Prostate gland (tissue), 2 donors: ENCODE measurements at regions not wholly inside any gene's neighbourhood (a gene's known extent, or its start where the extent isn't known, plus 50 kb on each side); places are given as distances from the start of the nearest gene placed in this dataset.

Experiments
- POLR2A ChIP-seq: fragments of 450-650 bp; IDR thresholded peaks from one replicate; pipeline ENCODE4 v1.6.1; 2016; ENCODE audit warnings: antibody characterized with exemption, mild to moderate bottlenecking
- POLR2AphosphoS5 ChIP-seq: sonication (generic); formaldehyde crosslinking; IDR thresholded peaks from one replicate; pipeline ENCODE4 v1.6.1; 2017; ENCODE audit warnings: antibody characterized with exemption
- TF ChIP-seq, protein P1 (sequence below), 4 experiments: fragments of 200-600 bp in 2 of 4; fragments of 450-650 bp in 2 of 4; sonication (generic) in 2 of 4; IDR thresholded peaks; 1 replicate in 3 of 4; 2 replicates in 1 of 4; pipeline ENCODE4 v1.5.1; 2016 to 2019; ENCODE audit warnings: antibody characterized with exemption in 4 of 4, mild to moderate bottlenecking in 2 of 4, moderate library complexity in 2 of 4

DNA sequence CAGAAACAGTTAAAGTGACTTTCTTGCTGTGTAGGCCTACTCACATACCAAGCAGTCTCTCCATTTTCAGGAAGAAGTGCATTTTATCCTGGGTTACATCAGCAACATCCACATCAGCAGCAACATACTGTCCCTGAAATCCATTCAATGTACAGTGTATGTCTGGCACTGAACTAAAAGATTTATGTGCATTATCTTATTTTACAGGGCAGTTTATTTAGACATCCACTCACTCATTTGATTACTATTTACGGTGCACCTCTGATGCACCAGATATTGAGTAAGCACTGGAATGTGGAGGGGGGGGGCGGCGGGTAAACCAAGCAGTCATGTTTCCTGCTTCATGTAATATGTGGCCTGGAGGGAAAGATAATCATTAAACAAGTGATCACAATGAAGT lies 1128.2 kb downstream of the BCL11A start:
- TF ChIP-seq, protein P1, sequence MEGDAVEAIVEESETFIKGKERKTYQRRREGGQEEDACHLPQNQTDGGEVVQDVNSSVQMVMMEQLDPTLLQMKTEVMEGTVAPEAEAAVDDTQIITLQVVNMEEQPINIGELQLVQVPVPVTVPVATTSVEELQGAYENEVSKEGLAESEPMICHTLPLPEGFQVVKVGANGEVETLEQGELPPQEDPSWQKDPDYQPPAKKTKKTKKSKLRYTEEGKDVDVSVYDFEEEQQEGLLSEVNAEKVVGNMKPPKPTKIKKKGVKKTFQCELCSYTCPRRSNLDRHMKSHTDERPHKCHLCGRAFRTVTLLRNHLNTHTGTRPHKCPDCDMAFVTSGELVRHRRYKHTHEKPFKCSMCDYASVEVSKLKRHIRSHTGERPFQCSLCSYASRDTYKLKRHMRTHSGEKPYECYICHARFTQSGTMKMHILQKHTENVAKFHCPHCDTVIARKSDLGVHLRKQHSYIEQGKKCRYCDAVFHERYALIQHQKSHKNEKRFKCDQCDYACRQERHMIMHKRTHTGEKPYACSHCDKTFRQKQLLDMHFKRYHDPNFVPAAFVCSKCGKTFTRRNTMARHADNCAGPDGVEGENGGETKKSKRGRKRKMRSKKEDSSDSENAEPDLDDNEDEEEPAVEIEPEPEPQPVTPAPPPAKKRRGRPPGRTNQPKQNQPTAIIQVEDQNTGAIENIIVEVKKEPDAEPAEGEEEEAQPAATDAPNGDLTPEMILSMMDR (IDR thresholded peaks at IDR 0.05) = no peak
- TF ChIP-seq POLR2A = no peak
- no peak for TF ChIP-seq POLR2AphosphoS5
